ENCODE measurements at regions not wholly inside any gene's neighbourhood (a gene's known extent, or its start where the extent isn't known, plus 50 kb on each side); places are given as distances from the start of the nearest gene placed in this dataset.
"Not testable (repeated sequence)": the region's sequence is repeated elsewhere in the genome, so short reads cannot be mapped to it uniquely, and the experiment has no call there.

DNA sequence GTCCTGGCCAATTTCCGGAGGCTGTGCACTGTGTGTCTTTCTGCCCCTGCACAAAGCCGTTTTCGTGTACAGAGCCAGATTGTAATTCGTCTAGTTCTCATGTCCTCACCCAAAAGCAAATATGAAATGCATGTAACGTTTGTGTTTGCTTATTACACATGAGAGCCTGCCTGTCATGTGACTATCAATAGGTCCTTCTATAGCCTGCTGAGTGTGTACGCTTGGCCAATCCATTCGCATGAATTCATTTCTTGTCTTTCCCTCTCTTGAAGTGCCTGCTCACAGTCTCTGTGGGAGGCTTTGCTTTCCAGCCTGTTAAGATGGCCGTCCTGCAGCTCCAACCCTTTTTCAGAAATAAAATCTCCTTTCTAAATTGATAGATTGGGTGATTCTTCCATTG, 84.2 kb upstream of the GOLGA6L22 start:
- POLR2A ChIA-PET; H3K4me1 ChIP-seq (ENCODE audit: control insufficient read depth in 1 of 2, insufficient read depth in 2 of 2, low read length in 2 of 2); H3K79me2 ChIP-seq (ENCODE audit: insufficient read depth, low read length); H4K20me1 ChIP-seq (ENCODE audit: insufficient read depth); DNase-seq (ENCODE audit: low read depth, low spot score); H3K9ac ChIP-seq (ENCODE audit: low read length); H3K27me3 ChIP-seq (ENCODE audit: insufficient read depth, low read length); H3K36me3 ChIP-seq (ENCODE audit: control insufficient read depth in 1 of 2, insufficient read depth in 2 of 2, low read length in 2 of 2); H3K9me2 ChIP-seq (ENCODE audit: insufficient read depth); intact Hi-C loops (cut with micrococcal nuclease); ATAC-seq; H2AFZ ChIP-seq (ENCODE audit: low read depth, low read length, poor library complexity, severe bottlenecking); H3K4me2 ChIP-seq (ENCODE audit: low read length); BruUV-seq (replicated peaks); H3K4me3 ChIP-seq (replicated peaks in 1 of 2; ENCODE audit: low read depth in 1 of 2, low read length in 2 of 2); H3K9me3 ChIP-seq (ENCODE audit: control insufficient read depth in 1 of 2, insufficient read depth in 1 of 2, low read depth in 1 of 2, low read length in 2 of 2); H3K27ac ChIP-seq (ENCODE audit: low read depth, low read length); RAD21 ChIA-PET (ENCODE audit: low non-redundant PET in 1 of 2, low total read pairs in 2 of 2, uncharacterized antibody in 2 of 2, unreplicated experiment in 2 of 2); CTCF ChIA-PET: not testable (repeated sequence)

DNA sequence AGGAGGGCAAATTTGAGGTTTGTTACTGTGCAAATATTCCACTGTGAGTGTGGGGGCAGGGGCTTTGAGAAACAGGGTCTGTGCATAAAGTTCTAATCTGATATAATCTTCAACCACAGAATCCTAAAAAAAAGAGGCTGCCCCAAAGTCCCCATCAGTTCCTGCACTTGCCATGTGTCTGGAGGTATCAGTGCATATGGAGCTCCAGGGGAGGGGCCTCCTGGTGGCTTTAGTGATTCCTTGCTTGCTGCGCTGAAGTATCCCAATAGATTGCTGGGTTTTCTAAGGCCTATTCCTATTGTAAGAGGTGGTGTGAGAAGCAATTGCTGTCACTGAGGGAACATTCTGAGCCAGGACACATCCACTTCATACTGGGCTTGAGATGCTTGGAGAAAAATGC, 82.9 kb upstream of the GOLGA6L22 start:
- ATAC-seq; POLR2A ChIA-PET; RAD21 ChIA-PET (ENCODE audit: low non-redundant PET in 1 of 2, low total read pairs in 2 of 2, uncharacterized antibody in 2 of 2, unreplicated experiment in 2 of 2): not testable (repeated sequence)

DNA sequence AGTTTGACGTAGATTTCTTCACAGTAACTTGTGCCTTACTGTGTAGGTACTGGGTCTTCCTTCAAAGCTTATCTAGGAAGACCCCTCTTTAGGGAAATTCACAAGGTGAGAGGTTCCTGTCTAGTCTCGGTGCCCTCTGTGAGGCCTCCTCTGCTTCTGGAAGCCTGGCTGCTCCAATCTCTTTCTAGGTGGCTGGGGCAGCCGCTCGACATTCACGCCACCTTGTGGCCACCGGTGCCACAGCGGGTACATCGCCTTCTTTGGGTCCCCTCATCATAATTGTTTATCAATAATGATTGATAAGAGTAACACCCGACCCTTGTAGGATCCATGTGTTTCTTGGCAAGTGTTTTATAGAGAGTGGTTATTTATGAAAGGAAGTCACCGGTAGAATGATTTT, 80.8 kb upstream of the GOLGA6L22 start:
- H3K4me1 ChIP-seq (ENCODE audit: control insufficient read depth in 1 of 2, insufficient read depth in 2 of 2, low read length in 2 of 2); H3K4me3 ChIP-seq (replicated peaks in 1 of 2; ENCODE audit: low read depth in 1 of 2, low read length in 2 of 2); intact Hi-C loops (cut with micrococcal nuclease); RAD21 ChIA-PET (ENCODE audit: low non-redundant PET in 1 of 2, low total read pairs in 2 of 2, uncharacterized antibody in 2 of 2, unreplicated experiment in 2 of 2); H3K9me2 ChIP-seq (ENCODE audit: insufficient read depth); H3K27me3 ChIP-seq (ENCODE audit: insufficient read depth, low read length); H3K27ac ChIP-seq (ENCODE audit: low read depth, low read length); POLR2A ChIA-PET; H3K36me3 ChIP-seq (ENCODE audit: control insufficient read depth in 1 of 2, insufficient read depth in 2 of 2, low read length in 2 of 2); CTCF ChIA-PET; H3K79me2 ChIP-seq (ENCODE audit: insufficient read depth, low read length); H3K9ac ChIP-seq (ENCODE audit: low read length); H4K20me1 ChIP-seq (ENCODE audit: insufficient read depth); H2AFZ ChIP-seq (ENCODE audit: low read depth, low read length, poor library complexity, severe bottlenecking); BruUV-seq (replicated peaks); H3K4me2 ChIP-seq (ENCODE audit: low read length); DNase-seq (ENCODE audit: low read depth, low spot score); H3K9me3 ChIP-seq (ENCODE audit: control insufficient read depth in 1 of 2, insufficient read depth in 1 of 2, low read depth in 1 of 2, low read length in 2 of 2): not testable (repeated sequence)
- ATAC-seq: peak; percentile 69

More for the DNA sequence above, 82.9 kb upstream of the GOLGA6L22 start:
- H3K79me2 ChIP-seq (ENCODE audit: insufficient read depth, low read length); H3K4me3 ChIP-seq (replicated peaks in 1 of 2; ENCODE audit: low read depth in 1 of 2, low read length in 2 of 2); H3K27me3 ChIP-seq (ENCODE audit: insufficient read depth, low read length); H3K4me2 ChIP-seq (ENCODE audit: low read length); H3K27ac ChIP-seq (ENCODE audit: low read depth, low read length); DNase-seq (ENCODE audit: low read depth, low spot score); H3K9me2 ChIP-seq (ENCODE audit: insufficient read depth); H4K20me1 ChIP-seq (ENCODE audit: insufficient read depth); H3K9ac ChIP-seq (ENCODE audit: low read length); intact Hi-C loops (cut with micrococcal nuclease); H3K9me3 ChIP-seq (ENCODE audit: control insufficient read depth in 1 of 2, insufficient read depth in 1 of 2, low read depth in 1 of 2, low read length in 2 of 2); CTCF ChIA-PET; H2AFZ ChIP-seq (ENCODE audit: low read depth, low read length, poor library complexity, severe bottlenecking); H3K4me1 ChIP-seq (ENCODE audit: control insufficient read depth in 1 of 2, insufficient read depth in 2 of 2, low read length in 2 of 2); H3K36me3 ChIP-seq (ENCODE audit: control insufficient read depth in 1 of 2, insufficient read depth in 2 of 2, low read length in 2 of 2); BruUV-seq (replicated peaks): not testable (repeated sequence)

DNA sequence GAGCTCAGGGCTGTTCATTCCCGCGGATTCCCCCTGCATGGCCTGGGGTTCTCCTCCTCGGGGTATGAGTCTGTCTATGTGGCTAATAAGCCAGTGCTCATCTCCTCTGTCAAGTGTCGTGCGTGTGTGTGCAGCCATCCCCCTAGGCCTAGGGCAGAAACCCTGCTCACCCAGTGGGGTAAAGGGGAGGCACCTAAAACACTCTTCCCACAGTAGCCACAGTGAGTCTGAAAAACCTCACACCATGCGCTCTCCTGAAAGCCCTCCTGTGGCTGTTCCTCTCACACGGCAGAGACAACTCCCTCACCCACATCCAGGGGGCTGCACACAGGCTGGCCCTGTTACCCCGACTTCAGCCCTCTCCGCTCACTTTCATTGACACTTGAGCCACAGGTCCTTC, 71.0 kb upstream of the GOLGA6L22 start:
- DNase-seq (ENCODE audit: low read depth, low spot score); H3K27ac ChIP-seq (ENCODE audit: low read depth, low read length); H3K27me3 ChIP-seq (ENCODE audit: insufficient read depth, low read length); CTCF ChIA-PET; H3K4me1 ChIP-seq (ENCODE audit: control insufficient read depth in 1 of 2, insufficient read depth in 2 of 2, low read length in 2 of 2); H3K9me3 ChIP-seq (ENCODE audit: control insufficient read depth in 1 of 2, insufficient read depth in 1 of 2, low read depth in 1 of 2, low read length in 2 of 2); H3K4me2 ChIP-seq (ENCODE audit: low read length); H2AFZ ChIP-seq (ENCODE audit: low read depth, low read length, poor library complexity, severe bottlenecking); H3K36me3 ChIP-seq (ENCODE audit: control insufficient read depth in 1 of 2, insufficient read depth in 2 of 2, low read length in 2 of 2); H4K20me1 ChIP-seq (ENCODE audit: insufficient read depth); H3K9ac ChIP-seq (ENCODE audit: low read length); intact Hi-C loops (cut with micrococcal nuclease); RAD21 ChIA-PET (ENCODE audit: low non-redundant PET in 1 of 2, low total read pairs in 2 of 2, uncharacterized antibody in 2 of 2, unreplicated experiment in 2 of 2); BruUV-seq (replicated peaks); H3K4me3 ChIP-seq (replicated peaks in 1 of 2; ENCODE audit: low read depth in 1 of 2, low read length in 2 of 2); POLR2A ChIA-PET; ATAC-seq; H3K9me2 ChIP-seq (ENCODE audit: insufficient read depth); H3K79me2 ChIP-seq (ENCODE audit: insufficient read depth, low read length): not testable (repeated sequence)

DNA sequence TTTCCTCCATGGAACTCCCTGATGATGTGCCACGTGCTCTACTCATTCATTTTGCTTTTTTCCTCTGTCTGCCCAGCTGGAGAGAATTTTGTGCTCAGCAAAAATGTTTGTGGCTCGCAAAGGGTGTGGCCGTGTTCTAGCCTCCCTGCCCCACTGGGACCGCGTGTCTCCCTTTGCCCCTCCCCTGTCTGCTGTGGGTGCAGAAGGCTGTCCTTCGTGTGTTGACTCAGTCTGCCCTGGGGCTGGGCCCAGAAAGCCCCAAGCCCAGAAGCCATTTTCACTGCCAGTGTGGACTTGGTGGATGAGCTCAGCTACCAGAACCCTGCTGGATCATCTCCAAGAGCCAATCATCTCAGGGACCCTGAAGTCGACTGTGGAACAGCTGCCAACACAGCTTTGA, 70.3 kb upstream of the GOLGA6L22 start:
- H2AFZ ChIP-seq (ENCODE audit: low read depth, low read length, poor library complexity, severe bottlenecking); H3K9me3 ChIP-seq (ENCODE audit: control insufficient read depth in 1 of 2, insufficient read depth in 1 of 2, low read depth in 1 of 2, low read length in 2 of 2); ATAC-seq; H3K9ac ChIP-seq (ENCODE audit: low read length); H3K79me2 ChIP-seq (ENCODE audit: insufficient read depth, low read length); H3K4me1 ChIP-seq (ENCODE audit: control insufficient read depth in 1 of 2, insufficient read depth in 2 of 2, low read length in 2 of 2); intact Hi-C loops (cut with micrococcal nuclease); CTCF ChIA-PET; H3K4me2 ChIP-seq (ENCODE audit: low read length); BruUV-seq (replicated peaks); H3K9me2 ChIP-seq (ENCODE audit: insufficient read depth); H3K27me3 ChIP-seq (ENCODE audit: insufficient read depth, low read length); H3K27ac ChIP-seq (ENCODE audit: low read depth, low read length); H4K20me1 ChIP-seq (ENCODE audit: insufficient read depth); POLR2A ChIA-PET; H3K36me3 ChIP-seq (ENCODE audit: control insufficient read depth in 1 of 2, insufficient read depth in 2 of 2, low read length in 2 of 2); DNase-seq (ENCODE audit: low read depth, low spot score); RAD21 ChIA-PET (ENCODE audit: low non-redundant PET in 1 of 2, low total read pairs in 2 of 2, uncharacterized antibody in 2 of 2, unreplicated experiment in 2 of 2); H3K4me3 ChIP-seq (replicated peaks in 1 of 2; ENCODE audit: low read depth in 1 of 2, low read length in 2 of 2): not testable (repeated sequence)
